NCI-H2107 treated with DMSO at 0.1 percent for 48 hours (cell line): ENCODE measurements at regions not wholly inside any gene's neighbourhood (a gene's known extent, or its start where the extent isn't known, plus 50 kb on each side); places are given as distances from the start of the nearest gene placed in this dataset.

ENCODE experiments used
- DNase-seq: peaks from one replicate; lab custom pipeline; 2025; ENCODE audit not compliant: unreplicated experiment; lab: John Stamatoyannopoulos, UW

GRCh38 chr6:138691595-138692057, 81.9 kb upstream of the CCDC28A start:
- DNase-seq, result peak; percentile 25

- no peak for DNase-seq
Measured at GRCh38 chr6:138692058-138692977, 81.3 kb upstream of the CCDC28A start.

GRCh38 chr6:138692978-138693909, 80.3 kb upstream of the CCDC28A start:
- peak; percentile 62 for DNase-seq

- DNase-seq, result no peak
Measured at GRCh38 chr6:138695193-138695592, 78.4 kb upstream of the CCDC28A start.

- DNase-seq, result no peak
Measured at GRCh38 chr6:138714493-138714892, 59.1 kb upstream of the CCDC28A start.

GRCh38 chr6:138716013-138716412, 57.6 kb upstream of the CCDC28A start:
- DNase-seq, result no peak

GRCh38 chr6:138716971-138717665, 56.5 kb upstream of the CCDC28A start:
- DNase-seq, result no peak

GRCh38 chr6:138719011-138719635, 54.4 kb upstream of the CCDC28A start:
- no peak for DNase-seq

- DNase-seq, result no peak
Measured at GRCh38 chr6:138719744-138720143, 53.8 kb upstream of the CCDC28A start.

- DNase-seq, result no peak
Measured at GRCh38 chr6:138722425-138723371, 50.9 kb upstream of the CCDC28A start.
